Erythroblast (primary cell): ENCODE measurements at regions not wholly inside any gene's neighbourhood (a gene's known extent, or its start where the extent isn't known, plus 50 kb on each side); places are given as distances from the start of the nearest gene placed in this dataset.

ENCODE experiments used
- GATA1 ChIP-seq: IDR thresholded peaks from 2 replicates; pipeline ENCODE4 v1.6.1; 2011; ENCODE audit warnings: low read depth, mild to moderate bottlenecking, control low read depth, low read length, moderate library complexity
- POLR2A ChIP-seq: IDR thresholded peaks from 2 replicates; pipeline ENCODE4 v1.6.1; 2011; ENCODE audit warnings: mild to moderate bottlenecking, low read length

- no peak for TF ChIP-seq POLR2A
- TF ChIP-seq GATA1 = no peak
Measured at GRCh38 chr19:27833031-27833430, 1379.9 kb downstream of the UQCRFS1 start.
